ENCODE measurements at regions not wholly inside any gene's neighbourhood (a gene's known extent, or its start where the extent isn't known, plus 50 kb on each side); places are given as distances from the start of the nearest gene placed in this dataset.
A peak's percentile ranks its signal among the peaks of the same experiment; 100 is the strongest.

DNA sequence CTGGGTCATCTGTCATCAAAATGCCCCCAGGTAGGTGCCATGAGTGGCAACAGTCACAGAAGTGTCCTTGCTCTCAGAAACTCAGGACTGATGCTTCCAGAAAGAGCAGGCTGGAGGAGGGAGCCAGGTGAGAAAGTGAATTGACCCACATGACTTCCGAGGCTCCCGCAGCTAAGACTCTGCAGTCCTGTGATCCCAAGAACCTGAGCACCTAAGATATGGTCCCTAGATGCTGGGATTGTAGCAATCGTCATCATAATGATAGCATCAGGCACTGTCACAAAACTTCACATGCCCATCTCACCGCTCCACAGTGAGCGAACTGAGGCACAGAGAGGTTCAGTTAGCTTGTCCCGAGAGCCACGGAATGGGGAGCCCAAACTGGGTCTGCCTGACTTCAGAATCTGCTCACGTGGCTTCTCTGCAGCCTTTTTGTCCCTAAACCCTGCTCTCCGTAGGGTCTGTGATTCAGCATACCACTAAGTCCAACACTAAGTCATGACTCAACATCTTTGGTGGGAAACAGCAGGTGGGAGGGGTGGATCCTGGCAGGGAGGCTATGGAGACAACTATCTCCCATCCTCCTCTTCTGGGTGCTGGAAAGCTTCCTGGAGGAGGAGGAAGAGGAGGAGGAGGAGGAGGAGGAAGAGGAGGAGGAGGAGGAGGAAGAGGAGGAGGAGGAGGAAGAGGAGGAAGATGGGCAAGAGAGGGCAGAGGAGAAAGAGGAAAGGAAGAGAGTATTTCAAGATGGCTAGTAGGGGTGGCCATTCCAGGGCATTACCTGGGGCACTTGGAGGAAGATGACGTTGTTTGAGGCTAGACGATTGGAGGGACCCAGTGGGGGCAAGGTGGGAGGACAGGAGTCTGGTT, 55.5 kb upstream of the DLX4 start:
- no peaks in the 10 kb centered on the region for H3K36me3 Mint-ChIP-seq
- H3K4me1 Mint-ChIP-seq, result peaks cover 0 to 3% (median 0%) of the 10 kb centered on the region in 3 donors
- H3K9me3 Mint-ChIP-seq, result no peaks in the 10 kb centered on the region
- H3K27ac Mint-ChIP-seq, result no peak overlapping the region
- H3K27me3 Mint-ChIP-seq, result peaks cover 58% of the 10 kb centered on the region
- no peak overlapping the region for H3K4me3 Mint-ChIP-seq

DNA sequence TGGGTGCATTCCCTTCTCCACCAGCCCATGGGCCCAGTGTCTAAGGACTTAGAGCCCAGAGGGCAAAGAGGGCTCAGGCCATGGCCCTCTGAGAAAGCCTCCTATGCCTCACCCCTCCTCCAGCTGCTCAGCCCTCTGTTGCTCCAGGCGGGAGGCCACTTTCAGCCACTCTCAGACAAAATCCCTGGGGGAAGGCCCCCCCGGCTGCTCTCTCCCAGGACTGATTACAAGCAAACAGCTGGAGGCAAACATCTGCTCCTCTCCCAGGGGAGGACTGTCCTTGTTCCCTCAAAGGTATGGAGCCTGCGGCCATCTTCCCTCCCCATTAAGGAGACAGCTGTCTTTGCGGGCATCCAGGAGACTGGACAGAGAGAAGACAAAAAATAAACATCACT, 54.9 kb upstream of the DLX4 start:
- Mint-ChIP-seq H3K36me3 (no peaks in the 10 kb centered on the region), H3K4me1 (peaks cover 0 to 3% (median 0%) of the 10 kb centered on the region in 3 donors), H3K27ac (no peak overlapping the region), H3K9me3 (no peaks in the 10 kb centered on the region), H3K27me3 (peaks cover 52% of the 10 kb centered on the region), H3K4me3 (no peak overlapping the region)

DNA sequence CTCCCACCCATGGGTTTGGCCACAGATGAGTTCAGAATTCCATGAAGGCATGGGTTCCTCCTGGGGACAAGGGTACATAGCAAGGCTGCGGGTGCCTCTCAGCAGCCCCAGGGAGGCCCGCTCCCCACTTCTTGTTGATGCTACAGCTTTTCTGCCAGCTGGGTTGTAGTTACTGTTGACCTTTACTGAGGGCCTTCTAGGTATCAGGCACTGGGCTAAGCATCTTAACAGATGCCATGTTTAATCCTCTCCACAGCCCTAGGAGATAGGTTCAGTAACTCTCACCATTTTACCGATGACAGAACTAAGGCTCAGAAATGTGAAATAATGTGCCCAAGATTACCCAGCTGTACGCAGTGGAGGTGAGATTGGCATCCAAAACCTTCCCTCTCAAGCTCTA, 54.3 kb upstream of the DLX4 start:
- Mint-ChIP-seq H3K4me3 (no peak overlapping the region), H3K4me1 (peaks cover 0 to 3% (median 0%) of the 10 kb centered on the region in 3 donors), H3K9me3 (no peaks in the 10 kb centered on the region), H3K36me3 (no peaks in the 10 kb centered on the region), H3K27ac (no peak overlapping the region), H3K27me3 (peaks cover 47% of the 10 kb centered on the region)

DNA sequence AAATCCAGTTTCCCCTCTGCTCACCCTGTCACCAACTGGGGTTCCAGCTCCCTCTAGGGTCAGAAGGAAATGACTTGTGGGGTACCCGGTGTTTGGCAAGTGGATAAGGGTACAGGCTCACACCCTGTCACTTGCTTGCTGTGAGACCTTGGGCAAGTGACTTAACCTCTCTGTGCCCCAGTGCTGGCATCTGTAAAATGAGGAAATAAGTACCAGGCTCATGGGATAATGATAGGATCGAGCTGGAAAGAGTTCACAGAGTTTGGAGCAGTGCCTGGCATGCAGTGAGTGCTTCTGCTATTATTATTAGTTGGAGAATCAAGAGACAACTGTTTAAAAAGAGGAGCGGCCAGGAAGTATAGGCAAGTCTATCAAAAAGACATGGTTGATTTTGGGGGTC, 53.7 kb upstream of the DLX4 start:
- Mint-ChIP-seq H3K27ac (no peak overlapping the region), H3K9me3 (no peaks in the 10 kb centered on the region), H3K36me3 (no peaks in the 10 kb centered on the region), H3K27me3 (peaks cover 43% of the 10 kb centered on the region), H3K4me1 (no peaks in the 10 kb centered on the region), H3K4me3 (no peak overlapping the region)

DNA sequence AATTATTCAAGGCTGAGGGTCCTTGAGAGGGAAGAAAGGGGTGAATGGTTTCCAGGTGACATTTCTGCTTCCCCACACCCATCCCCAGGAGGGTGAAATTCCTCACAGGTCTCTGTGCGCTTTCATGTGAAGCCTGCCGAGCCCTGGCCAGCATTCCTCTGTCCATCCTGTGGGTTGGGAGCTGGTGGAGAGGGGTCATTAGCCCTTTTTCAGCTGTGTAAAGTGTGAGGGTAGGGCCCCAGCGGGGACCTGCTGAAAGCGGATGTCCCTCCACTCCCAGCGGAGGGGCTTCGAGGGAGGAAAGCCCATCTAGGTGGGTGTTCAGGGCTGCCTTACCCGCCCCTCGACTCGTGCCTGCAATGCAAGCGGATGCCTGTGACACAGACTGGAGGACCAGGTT, 53.3 kb upstream of the DLX4 start:
- Mint-ChIP-seq H3K36me3 (no peaks in the 10 kb centered on the region), H3K4me1 (no peaks in the 10 kb centered on the region), H3K27me3 (peaks cover 40% of the 10 kb centered on the region), H3K27ac (no peak overlapping the region), H3K4me3 (no peak overlapping the region), H3K9me3 (no peaks in the 10 kb centered on the region)

DNA sequence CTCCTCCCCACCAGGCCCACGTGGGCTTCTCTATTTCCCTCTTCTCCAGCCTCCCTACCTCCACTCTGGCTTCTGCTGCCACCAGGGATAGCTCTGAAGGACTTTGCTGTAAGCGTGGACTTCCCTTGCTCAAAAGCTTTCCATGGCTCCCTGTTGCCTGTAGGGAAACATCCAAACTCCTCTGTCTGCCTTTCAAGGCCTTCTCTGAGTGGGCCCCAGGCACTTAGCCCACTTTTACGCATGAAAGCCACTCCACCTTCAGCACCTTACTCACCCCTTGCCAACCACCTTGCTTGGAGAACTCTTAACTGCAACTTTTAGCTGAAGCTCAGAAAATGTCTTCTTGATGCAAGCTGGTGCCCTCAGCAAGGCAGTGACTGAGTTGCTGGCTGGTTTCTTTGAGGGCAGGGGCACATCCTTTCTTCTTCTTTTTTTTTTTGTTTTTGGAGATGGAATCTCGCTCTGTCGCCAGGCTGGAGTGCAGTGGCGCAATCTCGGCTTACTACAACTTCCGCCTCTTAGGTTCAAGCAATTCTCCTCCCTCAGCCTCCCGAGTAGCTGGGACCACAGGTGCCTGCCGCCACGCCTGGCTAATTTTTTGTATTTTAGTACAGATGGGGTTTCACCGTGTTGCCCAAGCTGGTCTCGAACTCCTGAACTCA, 52.0 kb upstream of the DLX4 start:
- Mint-ChIP-seq H3K4me3 (no peak overlapping the region), H3K27me3 (peaks cover 34% of the 10 kb centered on the region), H3K9me3 (no peaks in the 10 kb centered on the region), H3K36me3 (no peaks in the 10 kb centered on the region), H3K4me1 (no peaks in the 10 kb centered on the region), H3K27ac (no peak overlapping the region)

DNA sequence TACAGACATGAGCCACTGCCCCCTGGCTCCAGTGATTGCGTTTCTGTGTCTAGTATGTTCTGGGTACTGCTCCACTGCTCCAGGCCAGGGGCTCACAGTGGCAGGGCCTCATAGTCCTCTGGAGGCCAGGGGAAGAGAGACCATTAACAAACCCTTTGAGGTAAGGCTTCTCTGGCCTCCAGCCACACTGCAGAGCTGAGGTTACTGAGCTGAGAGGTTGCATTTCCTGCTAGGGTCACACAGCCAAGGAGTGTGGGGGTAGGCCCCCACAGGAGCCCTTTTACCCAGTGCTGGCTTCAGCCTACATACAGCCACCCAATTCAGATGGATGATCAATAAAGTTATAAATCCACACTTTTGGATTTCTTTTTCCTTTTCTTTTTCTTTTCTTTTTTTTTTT, 50.4 kb upstream of the DLX4 start:
- Mint-ChIP-seq H3K9me3 (no peaks in the 10 kb centered on the region), H3K27ac (no peak overlapping the region), H3K36me3 (no peaks in the 10 kb centered on the region), H3K4me1 (no peaks in the 10 kb centered on the region), H3K4me3 (peak overlapping the region in 1 of 4 donors; percentile 27), H3K27me3 (peaks cover 21% of the 10 kb centered on the region)
